ENCODE measurements at regions not wholly inside any gene's neighbourhood (a gene's known extent, or its start where the extent isn't known, plus 50 kb on each side); places are given as distances from the start of the nearest gene placed in this dataset.

GRCh38 chr21:30101967-30102366, 64.6 kb downstream of the CLDN17 start:
- no TSS peak for BruUV-seq (replicated peaks)
- Histone ChIP-seq H3K27ac (ENCODE audit: control insufficient read depth, insufficient read depth) (no peak overlapping the region), H3K27me3 (replicated peaks in 1 of 2; ENCODE audit: control insufficient read depth in 2 of 2, insufficient read depth in 2 of 2, low read length in 1 of 2) (no peaks in the 10 kb centered on the region), H3K4me3 (no peak overlapping the region), H2AFZ (ENCODE audit: control insufficient read depth, low read depth, low read length) (no peak overlapping the region), H3K9me3 (replicated peaks; ENCODE audit: control insufficient read depth, insufficient read depth, low read length) (no peaks in the 10 kb centered on the region), H4K20me1 (ENCODE audit: control insufficient read depth, insufficient read depth) (no peaks in the 10 kb centered on the region), H3K36me3 (ENCODE audit: control insufficient read depth in 2 of 2, insufficient read depth in 2 of 2, low read length in 1 of 2) (no peaks in the 10 kb centered on the region), H3K4me1 (ENCODE audit: control insufficient read depth, insufficient read depth, low read length) (no peaks in the 10 kb centered on the region), H3K79me2 (ENCODE audit: control insufficient read depth, insufficient read depth, low read length) (no peaks in the 10 kb centered on the region), H3K4me2 (ENCODE audit: control insufficient read depth, insufficient read depth) (no peak overlapping the region), H3K9ac (ENCODE audit: control insufficient read depth, insufficient read depth, low read length) (no peak overlapping the region)
- CTCF ChIA-PET, result no interaction called here
- DNase-seq (ENCODE audit: low read depth, low spot score) (no peak), ATAC-seq (no peak), FAIRE-seq (no peak)
- POLR2A ChIA-PET, result no interaction called here
- RAD21 ChIA-PET (ENCODE audit: unreplicated experiment), result no interaction called here
- no peak for TF ChIP-seq CHD2 (IDR thresholded peaks at IDR 0.05; ENCODE audit: borderline replicate concordance, low read depth, low read length)
- TF ChIP-seq FOXM1 (IDR thresholded peaks at IDR 0.05; ENCODE audit: low read depth, low read length), result no peak
- no peak for TF ChIP-seq SMAD1 (IDR thresholded peaks at IDR 0.05; ENCODE audit: low read depth, partially characterized antibody)
- TF ChIP-seq CBX5 (IDR thresholded peaks at IDR 0.05; ENCODE audit: low read depth), result no peak
- no peak for TF ChIP-seq NFIC (IDR thresholded peaks at IDR 0.05; ENCODE audit: low read depth, low read length)
- TF ChIP-seq MTA2 (IDR thresholded peaks at IDR 0.05; ENCODE audit: low read depth), result no peak
- TF ChIP-seq GABPA (IDR thresholded peaks at IDR 0.05; ENCODE audit: low read depth), result no peak
- no peak for TF ChIP-seq HCFC1 (IDR thresholded peaks at IDR 0.05; ENCODE audit: low read length)
- no peak for TF ChIP-seq ZNF24 (IDR thresholded peaks at IDR 0.05)
- SMC1A ChIA-PET (ENCODE audit: uncharacterized antibody, unreplicated experiment), result no interaction called here
- intact Hi-C loops (cut with micrococcal nuclease; ENCODE audit: unreplicated experiment), result no loop called here
- 21% methylated on average over 4 of the region's 4 CpGs for WGBS (ENCODE audit: insufficient coverage, insufficient replicate concordance, low lambda C conversion rate, missing lambda C conversion rate)
- in situ Hi-C loops (cut with MboI), result no loop called here

- in situ Hi-C loops (cut with MboI) (no loop called here), intact Hi-C loops (cut with micrococcal nuclease; ENCODE audit: unreplicated experiment) (no loop called here)
- RAD21 ChIA-PET (ENCODE audit: unreplicated experiment), result no interaction called here
- no peak for ATAC-seq
- no peak overlapping the region for H3K4me2 ChIP-seq (ENCODE audit: control insufficient read depth, insufficient read depth)
- no peak overlapping the region for H3K9ac ChIP-seq (ENCODE audit: control insufficient read depth, insufficient read depth, low read length)
- H3K4me1 ChIP-seq (ENCODE audit: control insufficient read depth, insufficient read depth, low read length), result no peaks in the 10 kb centered on the region
- H4K20me1 ChIP-seq (ENCODE audit: control insufficient read depth, insufficient read depth), result no peaks in the 10 kb centered on the region
- POLR2A ChIA-PET, result no interaction called here
- H3K27me3 ChIP-seq (replicated peaks in 1 of 2; ENCODE audit: control insufficient read depth in 2 of 2, insufficient read depth in 2 of 2, low read length in 1 of 2), result no peaks in the 10 kb centered on the region
- H3K27ac ChIP-seq (ENCODE audit: control insufficient read depth, insufficient read depth), result no peak overlapping the region
- no peaks in the 10 kb centered on the region for H3K36me3 ChIP-seq (ENCODE audit: control insufficient read depth in 2 of 2, insufficient read depth in 2 of 2, low read length in 1 of 2)
- BruUV-seq (replicated peaks), result no TSS peak
- no peak for DNase-seq (ENCODE audit: low read depth, low spot score)
- WGBS (ENCODE audit: insufficient coverage, insufficient replicate concordance, low lambda C conversion rate, missing lambda C conversion rate), result 45% methylated on average over 5 of the region's 5 CpGs
- SMC1A ChIA-PET (ENCODE audit: uncharacterized antibody, unreplicated experiment), result no interaction called here
- H3K79me2 ChIP-seq (ENCODE audit: control insufficient read depth, insufficient read depth, low read length), result no peaks in the 10 kb centered on the region
- no peak for TF ChIP-seq NFYA (IDR thresholded peaks at IDR 0.05; ENCODE audit: borderline replicate concordance, low read depth, low read length)
- TF ChIP-seq MXI1 (IDR thresholded peaks at IDR 0.05; ENCODE audit: low read depth, low read length), result no peak
- no peak for TF ChIP-seq ZSCAN29 (IDR thresholded peaks at IDR 0.05)
- no peak for TF ChIP-seq MTA2 (IDR thresholded peaks at IDR 0.05; ENCODE audit: low read depth)
- no peak for TF ChIP-seq RB1 (IDR thresholded peaks at IDR 0.05; ENCODE audit: borderline replicate concordance)
- no peak for TF ChIP-seq TARDBP (IDR thresholded peaks at IDR 0.05; ENCODE audit: borderline replicate concordance)
- TF ChIP-seq ATF2 (IDR thresholded peaks at IDR 0.05; ENCODE audit: low read length), result no peak
- no peak for TF ChIP-seq LARP7 (IDR thresholded peaks at IDR 0.05)
- no peak for TF ChIP-seq MTA3 (IDR thresholded peaks at IDR 0.05; ENCODE audit: borderline replicate concordance, low read length)
- TF ChIP-seq NR2C1 (IDR thresholded peaks at IDR 0.05), result no peak
- TF ChIP-seq EED (IDR thresholded peaks at IDR 0.05; ENCODE audit: low read depth), result no peak
- no peak for TF ChIP-seq MEF2B (IDR thresholded peaks at IDR 0.05; ENCODE audit: partially characterized antibody, poor library complexity, severe bottlenecking)
- no peaks in the 10 kb centered on the region for H3K9me3 ChIP-seq (replicated peaks; ENCODE audit: control insufficient read depth, insufficient read depth, low read length)
- no peak overlapping the region for H2AFZ ChIP-seq (ENCODE audit: control insufficient read depth, low read depth, low read length)
- no peak overlapping the region for H3K4me3 ChIP-seq
- CTCF ChIA-PET, result no interaction called here
- FAIRE-seq, result no peak
These were observed 68.8 kb downstream of the CLDN17 start for GRCh38 chr21:30097791-30098190.
